ENCODE measurements at regions not wholly inside any gene's neighbourhood (a gene's known extent, or its start where the extent isn't known, plus 50 kb on each side); places are given as distances from the start of the nearest gene placed in this dataset.

DNA sequence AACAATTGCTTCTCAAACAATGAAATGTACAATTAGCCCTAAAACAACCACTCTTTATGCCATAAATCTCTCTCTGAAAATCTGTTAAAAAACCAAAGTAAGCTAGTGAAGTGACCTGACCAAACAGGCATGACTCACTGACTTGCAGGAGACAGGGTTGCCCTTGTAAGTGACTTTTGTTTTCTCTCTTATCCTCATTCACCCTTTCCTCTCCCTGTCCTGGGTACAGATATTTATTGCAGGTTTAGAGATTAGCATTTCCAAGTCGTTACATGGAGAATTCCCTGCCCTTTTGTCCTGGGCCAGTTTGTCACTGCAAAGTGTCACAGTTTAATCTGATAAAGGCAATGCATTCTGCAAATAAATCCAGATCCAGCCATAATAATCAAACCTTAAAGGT is 484.2 kb downstream of the IRX1 start:
- DNase-seq: no peak

DNA sequence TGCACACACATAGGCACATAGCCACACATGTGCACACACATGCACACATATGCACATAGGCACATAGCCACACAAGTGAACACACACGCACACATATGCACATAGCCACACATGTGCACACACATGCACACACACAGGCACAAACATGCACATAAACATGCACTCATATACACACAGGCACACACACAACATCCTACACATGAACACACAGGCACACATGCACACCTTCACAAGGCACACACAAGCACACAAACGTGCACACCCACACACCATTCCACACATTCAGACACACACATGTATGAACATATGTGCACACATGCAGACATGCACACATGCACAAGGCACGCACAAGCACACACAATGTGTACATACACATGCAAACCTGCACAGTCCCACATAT is 484.7 kb downstream of the IRX1 start:
- no peak for DNase-seq

DNA sequence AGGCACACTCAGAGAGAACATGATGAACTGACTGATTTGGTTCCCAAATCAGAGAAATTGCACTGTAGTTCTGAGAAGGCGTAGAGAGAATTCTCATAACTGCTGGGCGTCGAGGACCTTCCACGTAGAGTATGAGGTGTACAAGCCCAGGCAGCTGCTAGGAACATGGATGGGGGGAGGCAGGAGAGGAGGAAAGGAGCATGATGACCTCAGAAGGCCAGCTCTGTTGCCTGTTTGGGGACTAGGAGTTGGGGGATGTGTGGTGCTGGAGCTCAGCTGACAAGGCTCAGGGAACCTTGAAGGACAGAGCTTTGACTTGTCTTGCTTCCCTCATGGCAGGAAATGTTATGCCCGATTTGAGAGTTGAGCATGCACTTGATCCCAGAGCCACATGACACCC is 485.4 kb downstream of the IRX1 start:
- no peak for DNase-seq

DNA sequence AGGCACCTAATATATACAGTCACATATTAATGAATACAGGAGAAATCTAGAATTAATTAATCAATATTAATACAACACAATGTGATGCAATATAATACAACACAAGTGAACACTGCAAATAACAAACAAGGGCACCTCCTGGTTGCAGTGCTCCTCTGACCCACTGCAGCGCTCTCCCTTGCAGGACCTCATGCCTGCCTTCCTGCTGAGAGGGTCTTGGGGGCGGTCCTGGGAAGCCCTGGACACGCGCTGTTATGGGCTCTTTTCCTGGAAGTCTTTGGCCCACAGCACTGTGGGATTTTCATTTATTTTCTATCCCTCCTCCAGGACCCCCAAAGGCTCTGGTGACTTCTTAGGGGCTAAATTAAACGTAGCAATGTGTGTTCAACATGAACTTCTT is 485.8 kb downstream of the IRX1 start:
- DNase-seq: no peak

DNA sequence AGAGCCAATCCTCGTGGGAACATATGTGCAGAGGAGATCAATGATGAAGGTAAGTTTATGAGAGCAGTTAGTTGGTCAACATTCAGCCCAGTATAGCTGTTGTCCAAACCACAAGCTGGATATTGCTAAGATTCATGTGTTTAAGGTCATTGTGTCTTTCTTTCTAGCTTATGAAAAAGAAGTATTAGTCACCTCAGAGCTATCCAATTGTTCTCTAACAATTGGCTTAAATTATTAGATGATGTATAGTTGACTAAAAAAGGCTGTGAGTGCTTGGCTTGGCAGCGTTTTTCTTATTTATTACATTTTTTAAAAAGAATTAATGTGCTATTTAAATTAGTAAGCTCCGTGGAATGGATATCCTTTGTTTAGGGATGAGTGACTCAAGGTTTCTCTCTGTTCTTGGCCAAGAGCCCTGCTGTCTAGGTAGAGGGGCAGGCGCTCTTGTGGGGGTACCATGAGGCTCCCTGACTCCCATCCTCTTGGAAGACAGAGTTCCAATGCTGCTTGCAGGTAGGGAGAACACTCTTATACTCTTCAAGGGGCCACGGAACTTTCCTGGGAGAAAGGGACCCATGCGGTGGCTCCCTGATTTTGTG is 487.4 kb downstream of the IRX1 start:
- no peak for DNase-seq

DNA sequence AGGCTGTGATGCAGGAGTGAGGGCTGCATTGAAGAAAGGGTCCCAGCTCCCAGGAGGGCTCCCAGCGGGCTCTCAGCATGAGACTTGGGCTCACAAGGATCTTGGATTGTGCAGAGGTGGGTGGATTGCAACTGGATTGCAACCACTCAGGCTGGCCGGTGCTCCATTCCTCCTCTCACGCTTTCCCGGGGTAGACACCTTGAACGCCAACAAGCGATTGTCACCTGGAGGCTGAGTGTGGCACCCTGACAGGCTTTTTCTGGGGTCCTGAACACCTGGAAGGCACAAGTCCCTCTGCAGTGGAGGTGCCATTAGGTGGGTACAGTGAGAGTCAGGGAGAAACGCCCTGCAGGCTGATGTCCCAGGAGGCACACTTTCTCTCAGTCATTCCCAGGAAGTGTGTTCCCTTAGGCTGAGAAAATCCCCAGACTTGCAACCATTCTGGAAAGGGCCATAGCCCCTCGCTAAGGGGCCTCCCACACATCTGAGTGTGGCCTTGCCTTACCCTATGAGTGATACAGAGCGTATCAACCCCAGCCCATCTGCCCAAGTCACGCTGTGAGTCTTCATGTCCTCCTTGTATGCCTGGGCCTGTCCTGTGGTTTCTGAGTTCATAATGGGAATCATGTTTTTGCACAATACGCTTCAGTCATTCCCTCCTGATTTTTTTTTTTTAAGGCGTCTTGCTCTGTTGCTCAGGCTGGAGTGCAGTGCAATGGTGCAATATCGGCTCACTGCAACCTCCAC is 488.1 kb downstream of the IRX1 start:
- DNase-seq: no peak

DNA sequence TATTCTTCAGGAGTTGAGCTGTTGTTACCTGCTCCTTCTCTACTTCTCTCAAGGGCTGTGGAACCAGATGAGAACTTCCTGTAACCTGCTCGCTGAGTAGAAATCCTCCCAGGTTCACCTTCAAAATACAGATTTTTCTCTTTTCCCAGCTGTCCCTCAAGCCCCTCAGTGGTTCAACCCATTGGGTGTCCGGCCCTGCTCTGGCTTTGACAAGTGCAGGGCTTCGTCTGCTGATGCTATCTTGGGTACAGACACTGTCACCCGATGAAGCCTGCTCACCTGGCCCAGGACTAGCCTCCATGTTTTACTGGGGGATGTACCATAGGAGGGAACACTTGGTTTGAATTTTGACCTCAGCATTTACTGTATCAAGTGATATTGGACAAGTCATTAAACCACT is 490.4 kb downstream of the IRX1 start:
- DNase-seq: no peak

DNA sequence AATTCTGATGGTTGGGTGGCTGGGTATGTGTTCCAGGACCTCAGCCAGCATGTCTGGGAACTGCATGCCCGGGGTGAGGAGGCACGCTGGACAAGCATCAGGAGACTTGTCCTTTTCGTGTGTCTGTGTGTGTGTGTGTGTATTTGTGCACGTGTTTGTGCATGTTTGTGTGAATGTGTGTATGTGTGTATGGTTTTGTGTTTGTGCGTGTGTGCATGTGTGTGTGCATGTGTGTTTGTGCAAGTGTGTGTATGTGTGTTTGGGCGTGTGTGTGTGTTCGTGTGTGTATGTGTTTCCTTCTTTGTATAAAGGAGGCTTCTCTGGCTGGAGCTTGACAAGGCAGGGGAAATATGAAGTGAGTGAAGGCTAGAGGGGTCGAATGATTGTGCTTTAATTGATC is 491.5 kb downstream of the IRX1 start:
- no peak for DNase-seq

DNA sequence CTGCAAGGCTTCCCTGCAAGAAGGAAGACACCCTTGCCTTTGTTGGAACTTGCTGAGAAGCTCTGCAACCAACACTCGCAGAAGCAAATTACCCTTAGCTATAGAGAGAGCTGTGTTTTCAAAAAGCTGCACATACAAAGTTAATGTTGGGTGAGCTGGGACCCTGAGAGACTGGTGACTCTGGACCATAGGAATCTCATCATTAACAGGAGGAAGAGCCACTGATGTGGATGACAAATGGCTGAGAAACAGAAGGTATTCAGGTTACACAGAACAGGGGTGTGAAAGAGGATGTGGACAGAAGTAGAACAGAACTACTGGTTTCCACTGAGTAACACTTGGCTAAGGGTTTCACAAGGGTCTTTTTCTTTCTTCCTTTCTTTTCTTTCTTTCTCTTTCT is 493.5 kb downstream of the IRX1 start:
- no peak for DNase-seq

DNA sequence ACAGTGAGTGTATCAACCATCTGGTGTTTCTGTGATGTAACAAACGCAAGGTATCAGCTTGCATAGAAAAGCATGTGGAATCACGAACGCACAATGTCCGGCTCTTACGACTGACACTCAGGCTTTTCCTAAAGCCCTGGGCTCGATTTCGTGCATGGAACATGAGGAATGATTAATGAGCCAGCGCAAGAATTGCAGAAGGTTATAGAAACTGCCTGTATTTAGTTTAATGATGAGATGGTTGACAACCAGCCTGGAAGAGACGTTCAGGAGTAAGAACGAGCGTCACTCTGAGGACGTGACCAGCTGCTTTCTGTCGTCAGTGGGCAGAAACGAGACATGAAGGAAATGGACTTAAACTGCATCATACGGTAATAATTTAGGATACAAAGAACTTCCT is 497.6 kb downstream of the IRX1 start:
- DNase-seq: no peak

DNA sequence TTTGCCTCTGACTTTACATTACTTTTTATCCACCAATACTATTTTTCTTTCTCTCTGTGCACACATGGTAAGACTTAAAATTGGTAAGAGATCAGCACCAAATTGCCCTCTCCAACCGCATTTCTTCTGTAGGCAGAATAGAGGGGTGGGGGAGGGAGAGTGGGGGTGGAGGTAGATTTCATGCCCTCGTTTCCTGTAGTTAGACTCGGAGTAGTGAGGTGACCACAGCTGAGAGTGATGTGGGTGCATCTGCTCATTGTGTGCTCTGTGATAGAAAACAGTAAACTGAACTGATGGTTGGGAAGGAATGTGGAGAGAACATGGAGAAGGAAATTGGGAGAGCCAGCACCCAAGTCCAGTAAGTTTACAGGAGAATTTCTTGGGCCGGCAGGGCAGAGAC is 498.3 kb downstream of the IRX1 start:
- DNase-seq: no peak

DNA sequence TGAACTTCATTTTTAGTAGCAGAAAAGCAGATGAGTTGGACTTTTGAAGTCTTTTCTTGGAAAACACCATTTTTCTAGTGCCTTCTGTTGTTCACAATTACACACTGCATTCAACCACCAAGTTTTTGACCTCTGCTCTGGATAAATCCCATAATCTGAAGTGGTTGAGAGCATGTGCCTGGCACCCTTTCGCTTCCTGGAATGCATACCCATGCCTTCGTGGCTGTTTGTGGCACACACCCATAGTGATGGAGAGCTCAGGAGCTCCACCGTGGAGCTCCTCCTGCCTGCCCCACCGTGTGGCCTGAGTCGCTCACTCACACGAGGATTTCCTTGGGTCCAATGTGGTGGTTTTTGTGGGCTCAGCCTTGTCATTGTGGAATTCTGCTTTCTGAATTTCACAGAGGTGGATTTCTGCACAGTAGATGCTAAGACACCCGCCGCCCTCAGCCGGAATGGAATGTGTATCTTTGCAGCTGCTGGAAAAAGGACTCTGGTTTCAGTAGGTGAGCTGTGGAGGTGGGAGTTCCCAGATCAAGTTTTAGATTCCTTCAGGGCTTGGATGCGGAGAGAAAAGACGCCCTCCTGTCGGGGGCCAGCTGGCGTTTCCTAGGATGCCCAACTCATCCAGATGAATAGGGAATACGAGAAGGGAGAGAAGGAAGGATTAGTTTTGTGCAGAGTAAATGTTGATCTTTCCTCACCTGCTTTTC is 500.4 kb downstream of the IRX1 start:
- DNase-seq: peak; percentile 41

DNA sequence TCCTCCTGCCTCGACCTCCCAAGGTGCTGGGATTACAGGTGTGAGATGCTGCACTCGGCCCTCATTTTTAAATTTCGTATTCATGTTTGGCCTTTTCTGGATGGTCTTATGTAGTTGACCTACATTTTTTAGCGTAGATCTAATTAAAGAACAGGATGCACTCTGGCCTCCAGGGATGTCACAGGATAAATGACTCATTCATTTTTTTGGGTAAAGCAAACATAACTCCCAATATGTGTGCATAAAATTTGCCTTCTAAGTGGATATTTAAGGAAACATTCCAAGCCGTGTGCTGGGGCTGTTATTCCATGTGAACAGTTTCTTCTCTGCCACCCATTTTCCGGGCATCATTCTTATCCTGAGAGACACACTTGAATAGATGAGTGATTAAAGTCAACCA is 501.6 kb downstream of the IRX1 start:
- no peak for DNase-seq

DNA sequence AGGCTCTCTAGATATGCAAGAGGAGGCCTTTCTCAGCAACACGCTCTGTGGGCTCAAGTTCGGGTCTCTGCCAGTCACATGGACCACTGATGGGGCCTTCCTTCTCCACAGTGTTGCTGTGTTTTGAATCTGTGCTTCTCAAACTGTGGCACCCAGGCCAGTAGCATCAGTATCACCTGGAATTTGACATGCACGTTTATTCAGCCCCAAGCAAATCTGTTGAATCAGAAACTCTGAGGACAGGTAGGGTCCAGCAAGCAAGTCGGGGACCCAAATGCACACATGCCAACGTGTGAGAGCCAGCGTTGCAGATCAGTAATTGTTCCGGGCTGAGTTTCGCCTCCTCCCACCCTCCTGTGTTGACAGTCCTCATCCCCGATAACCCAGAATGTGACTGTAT is 502.6 kb downstream of the IRX1 start:
- DNase-seq: no peak

DNA sequence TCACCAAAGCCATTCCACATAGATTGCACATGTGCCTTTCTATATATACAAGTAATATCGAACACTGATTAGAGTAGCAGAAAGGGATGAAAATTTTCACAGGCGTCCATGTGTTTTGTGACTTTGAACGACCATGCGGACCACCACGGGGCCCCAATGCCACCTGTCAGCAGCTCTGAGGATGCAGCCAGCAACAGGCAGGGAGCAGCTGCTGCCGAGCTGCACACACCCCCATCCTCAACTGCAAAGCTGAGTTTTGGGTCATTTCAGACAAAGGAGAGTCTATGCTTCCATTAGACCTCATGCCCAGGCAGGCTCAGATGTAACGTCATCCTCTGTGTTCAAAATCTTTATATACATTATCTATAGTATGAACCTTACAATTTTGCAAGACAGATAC is 503.8 kb downstream of the IRX1 start:
- no peak for DNase-seq

DNA sequence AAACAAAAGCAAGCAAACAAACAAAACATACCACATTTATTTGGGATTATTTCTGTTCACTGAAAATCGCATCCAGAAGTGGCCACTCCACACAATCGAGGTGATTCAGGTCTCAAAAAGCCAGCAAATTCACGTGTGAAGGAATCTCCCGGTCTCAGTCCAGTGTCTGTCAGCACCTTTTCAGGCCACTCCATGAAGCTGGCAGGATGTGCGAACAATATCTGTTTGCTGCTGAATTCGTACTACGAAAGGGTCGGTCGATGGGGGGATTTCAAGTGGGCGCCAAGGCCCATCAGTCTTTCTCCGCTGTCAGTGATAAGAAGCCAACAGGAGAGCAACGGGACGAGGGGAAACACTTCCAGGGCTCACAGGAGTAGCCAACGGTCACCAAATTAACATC is 505.1 kb downstream of the IRX1 start:
- no peak for DNase-seq

DNA sequence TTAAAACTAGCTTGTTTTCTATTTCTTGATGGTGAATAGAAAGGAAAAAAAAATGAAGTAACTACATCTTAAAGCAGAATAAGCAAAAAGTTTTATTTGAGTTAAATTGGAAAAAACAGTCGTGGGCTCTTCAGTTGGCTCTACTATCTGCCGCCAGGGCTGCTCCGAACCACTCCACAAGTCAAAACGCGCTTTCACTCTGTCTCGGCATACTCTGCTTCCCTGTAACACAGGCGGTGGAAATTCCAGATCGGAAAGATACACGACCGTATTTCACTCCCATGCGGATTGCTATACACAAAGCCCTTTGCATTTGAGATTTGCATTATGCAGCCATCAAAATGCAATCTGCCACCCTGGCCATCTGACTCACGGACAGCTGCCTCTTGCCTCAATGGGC is 505.6 kb downstream of the IRX1 start:
- no peak for DNase-seq

DNA sequence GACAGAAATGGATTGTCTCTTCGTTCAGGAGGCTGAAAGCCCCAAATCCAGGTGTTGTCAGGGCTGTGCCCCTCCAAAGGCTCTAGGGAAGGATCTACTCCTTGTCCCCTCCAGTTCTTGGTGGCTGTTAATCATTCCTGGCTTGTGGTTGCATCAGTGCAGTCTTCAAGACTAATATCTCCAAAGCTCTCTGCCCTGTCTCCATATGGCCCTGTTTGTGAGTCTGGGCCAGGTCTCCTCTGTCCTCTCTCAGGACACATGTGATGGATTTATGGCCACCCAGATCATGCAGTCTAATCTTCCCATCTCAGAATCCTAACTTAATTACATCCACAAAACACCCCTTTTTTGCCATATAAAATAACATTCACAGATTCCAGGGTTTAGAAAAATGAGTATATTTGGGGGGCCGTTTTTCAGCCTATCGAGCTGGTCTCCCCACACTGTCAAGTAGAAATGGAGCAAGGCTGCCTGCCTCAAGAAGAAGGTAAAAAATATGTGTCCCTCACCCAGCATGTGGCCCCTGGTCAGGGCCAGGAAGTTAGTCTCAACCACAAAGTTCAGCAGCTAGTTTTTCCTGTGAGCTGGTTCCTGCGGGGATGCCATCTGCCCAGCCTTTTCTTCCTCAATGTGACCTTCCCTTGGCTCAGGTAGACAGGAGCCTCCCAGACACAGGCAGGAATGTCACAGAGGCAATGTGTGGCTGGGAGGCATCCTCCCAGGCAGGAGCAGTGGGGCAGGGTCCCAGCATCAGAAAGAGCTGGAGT is 509.4 kb downstream of the IRX1 start:
- DNase-seq: no peak

DNA sequence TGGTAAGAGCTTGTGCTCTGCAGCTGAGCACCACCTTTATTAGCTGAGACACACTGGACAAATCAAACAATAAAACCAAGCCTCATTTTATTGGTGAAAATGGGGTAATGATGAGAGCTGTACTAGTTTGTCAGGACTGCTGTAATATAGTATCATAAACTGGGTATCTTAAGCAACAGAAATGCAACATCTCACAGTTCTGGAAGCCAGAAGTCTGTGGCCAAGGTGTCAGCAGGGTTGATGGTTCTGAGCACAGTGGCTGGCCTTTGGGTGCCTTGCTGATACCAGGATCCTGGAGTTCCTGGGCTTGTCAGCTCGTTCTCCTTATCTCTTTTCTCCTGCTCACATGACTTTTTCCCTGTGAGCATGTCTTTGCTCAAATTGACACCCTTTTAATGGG is 513.1 kb downstream of the IRX1 start:
- DNase-seq: no peak

DNA sequence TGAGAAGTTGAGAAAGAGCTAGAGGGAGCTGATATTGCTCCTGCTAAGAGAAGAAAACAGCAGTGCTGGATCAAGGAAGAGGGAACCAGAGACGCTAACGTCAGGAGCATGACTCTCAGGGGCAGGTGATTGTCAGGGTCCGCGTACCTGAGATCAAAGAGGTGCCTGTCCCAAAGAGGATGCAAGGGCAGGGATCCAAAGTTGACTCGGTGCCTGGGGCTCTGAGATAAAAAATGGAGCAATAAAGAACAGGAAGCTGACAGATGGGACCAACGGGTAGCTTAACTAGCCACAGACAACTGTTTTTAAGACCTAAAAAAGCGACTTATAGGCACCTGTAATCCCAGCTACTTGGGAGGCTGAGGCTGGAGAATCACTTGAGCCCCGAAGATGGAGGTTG is 517.8 kb downstream of the IRX1 start:
- no peak for DNase-seq

DNA sequence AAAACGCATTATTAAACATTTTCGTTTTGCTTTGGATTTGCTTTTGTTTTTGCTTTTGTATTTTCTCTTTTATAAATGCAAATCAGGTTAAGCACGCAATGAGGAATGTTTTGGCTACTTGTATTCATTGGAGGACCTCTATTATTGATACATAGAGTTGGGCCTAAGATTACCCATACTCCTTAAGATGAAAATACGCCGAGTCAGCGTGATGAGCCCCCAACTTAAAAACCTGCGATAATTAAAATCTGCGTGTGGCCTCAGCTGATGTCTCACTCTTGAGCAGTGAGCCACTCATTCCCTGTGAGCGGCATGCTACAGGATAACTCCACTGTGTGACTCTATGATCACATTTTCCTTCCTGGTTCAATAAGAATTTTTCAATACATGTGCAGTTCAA is 518.3 kb downstream of the IRX1 start:
- no peak for DNase-seq

DNA sequence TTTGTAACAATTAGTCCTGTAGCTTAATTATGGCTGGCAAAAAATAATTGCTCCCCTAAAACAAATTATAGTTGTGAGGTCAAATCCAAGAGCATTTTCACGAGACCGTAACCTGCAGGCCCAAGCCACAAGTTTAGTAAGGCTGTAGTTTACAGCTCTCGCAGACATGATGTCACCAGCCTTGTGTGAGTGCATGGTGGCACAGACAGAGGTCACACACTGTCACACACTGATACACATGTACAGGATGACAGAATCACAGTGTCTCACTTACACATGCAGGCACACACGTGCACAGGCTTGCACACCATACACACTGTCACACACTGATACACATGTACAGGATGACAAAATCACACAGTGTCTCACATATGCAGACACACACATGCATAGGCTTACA is 518.8 kb downstream of the IRX1 start:
- DNase-seq: no peak

DNA sequence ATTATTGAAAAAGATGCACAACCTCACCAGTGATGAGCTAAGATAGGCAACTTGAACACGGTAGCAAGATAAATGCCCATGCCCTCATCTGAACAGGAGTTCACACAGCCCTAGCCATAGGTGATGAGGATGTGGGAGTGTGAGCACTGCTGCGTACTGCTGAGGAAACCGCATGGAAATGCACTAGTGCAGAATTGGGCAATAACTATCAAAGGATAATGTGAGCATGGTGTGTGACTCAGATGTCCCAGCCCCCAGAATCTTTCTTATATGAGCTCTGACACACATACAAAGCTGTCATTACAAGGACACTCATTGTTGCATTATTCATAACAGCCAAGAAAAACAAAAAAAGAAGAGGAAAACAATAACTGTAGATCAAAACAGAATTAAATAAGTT is 521.2 kb downstream of the IRX1 start:
- DNase-seq: no peak

Measured in left kidney (tissue), 1 donor.